ENCODE measurements at regions not wholly inside any gene's neighbourhood (a gene's known extent, or its start where the extent isn't known, plus 50 kb on each side); places are given as distances from the start of the nearest gene placed in this dataset.

DNA sequence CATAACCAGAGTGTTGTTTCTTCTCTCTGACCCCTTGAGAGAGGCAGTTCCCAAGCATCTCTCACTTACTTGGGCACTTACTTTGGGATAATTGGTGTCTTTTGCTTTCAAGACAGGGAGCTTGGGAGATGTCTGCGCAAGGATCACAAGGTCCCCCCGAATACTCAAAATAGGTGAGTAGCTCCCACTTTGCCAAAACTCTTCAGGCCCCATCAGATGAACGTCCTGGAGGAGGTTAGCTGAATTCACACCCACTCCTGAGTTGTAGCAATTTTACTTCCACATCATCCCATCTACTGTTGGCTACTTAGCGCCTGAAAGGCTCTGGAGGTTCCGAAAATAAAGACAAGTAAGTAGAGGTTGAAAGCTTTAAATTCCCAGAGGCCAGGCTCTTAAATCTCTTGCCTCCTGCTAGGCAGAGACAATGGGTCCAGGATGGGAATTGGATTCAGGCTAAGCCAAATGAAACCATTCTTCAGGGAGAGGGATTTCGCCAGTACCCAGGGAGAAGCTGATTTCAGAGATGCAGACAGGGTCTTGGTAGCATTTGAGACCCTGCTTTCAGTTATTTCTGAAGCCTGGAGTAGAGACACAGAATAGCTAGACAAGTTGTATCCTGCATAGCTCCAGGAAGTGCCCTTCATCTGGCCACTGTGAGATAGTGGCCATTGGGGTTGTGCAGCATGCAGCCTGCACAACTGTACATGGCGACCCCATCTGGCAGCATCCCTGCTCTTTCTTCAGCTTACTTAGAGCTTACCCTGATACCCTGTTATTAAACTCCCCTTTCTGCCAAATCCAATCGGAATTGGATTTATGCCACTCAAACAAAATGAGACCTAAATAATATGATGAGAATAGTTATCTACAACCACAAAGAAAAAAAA, 60.1 kb downstream of the BOD1 start:
- CTCF ChIA-PET: interaction anchor here (0.9 to 5.6 kb wide), 4 partner anchors 17 to 262 kb away, joined by 3 to 29 read pairs (median 4); no protein-coding TSS in a partner anchor
- no peak overlapping the region for H3K27ac ChIP-seq (ENCODE audit: low read depth in 2 of 2, low read length in 1 of 2)
- H3K79me2 ChIP-seq (ENCODE audit: insufficient read depth): no peaks in the 10 kb centered on the region
- no peak overlapping the region for H3K4me3 ChIP-seq (ENCODE audit: low read depth in 2 of 2, low read length in 1 of 2)
- H4K20me1 ChIP-seq (ENCODE audit: insufficient read depth): no peaks in the 10 kb centered on the region
- peaks cover 11% of the 10 kb centered on the region; the same call in 1 of the 2 replicates for H3K27me3 ChIP-seq (ENCODE audit: insufficient read depth)
- no peak overlapping the region for H3K4me2 ChIP-seq
- no peak overlapping the region for H2AFZ ChIP-seq (ENCODE audit: low read depth)
- DNase-seq: no peak
- H3K4me1 ChIP-seq (ENCODE audit: control insufficient read depth in 1 of 2, insufficient read depth in 2 of 2, low read depth in 1 of 2, low read length in 1 of 2): no peaks in the 10 kb centered on the region; a peak in 1 of 4 replicates
- 37% methylated on average over 7 of the region's 8 CpGs for WGBS (ENCODE audit: low lambda C conversion rate)
- H3K9me3 ChIP-seq: no peaks in the 10 kb centered on the region
- H3K9ac ChIP-seq: no peak overlapping the region
- POLR2A ChIA-PET: no interaction called here
- no peaks in the 10 kb centered on the region for H3K9me2 ChIP-seq
- no peaks in the 10 kb centered on the region for H3K36me3 ChIP-seq (replicated peaks in 1 of 2; ENCODE audit: control insufficient read depth in 1 of 2, insufficient read depth in 2 of 2, low read length in 1 of 2)
- no peaks in the 10 kb centered on the region for H3F3A ChIP-seq (replicated peaks; ENCODE audit: insufficient read depth)
- TF ChIP-seq MXI1 (IDR thresholded peaks at IDR 0.05; ENCODE audit: low read depth, low read length) (no peak), TAF1 (IDR thresholded peaks at IDR 0.05; ENCODE audit: borderline replicate concordance, low read depth, low read length) (no peak), RXRA (IDR thresholded peaks at IDR 0.05; ENCODE audit: borderline replicate concordance, low read depth) (no peak), FOXJ3 (CRISPR knock-in tag; IDR thresholded peaks at IDR 0.05) (no peak), RCOR1 (IDR thresholded peaks at IDR 0.05; ENCODE audit: low read length) (no peak), TEAD4 (IDR thresholded peaks at IDR 0.05; ENCODE audit: borderline replicate concordance, insufficient read depth) (no peak), SMC3 (IDR thresholded peaks at IDR 0.05; ENCODE audit: low read depth, low read length) (no peak), MEF2A (IDR thresholded peaks at IDR 0.05; ENCODE audit: borderline replicate concordance, low read depth) (no peak), NFIC (IDR thresholded peaks at IDR 0.05; ENCODE audit: borderline replicate concordance) (no peak)
- TF ChIP-seq, protein P1, sequence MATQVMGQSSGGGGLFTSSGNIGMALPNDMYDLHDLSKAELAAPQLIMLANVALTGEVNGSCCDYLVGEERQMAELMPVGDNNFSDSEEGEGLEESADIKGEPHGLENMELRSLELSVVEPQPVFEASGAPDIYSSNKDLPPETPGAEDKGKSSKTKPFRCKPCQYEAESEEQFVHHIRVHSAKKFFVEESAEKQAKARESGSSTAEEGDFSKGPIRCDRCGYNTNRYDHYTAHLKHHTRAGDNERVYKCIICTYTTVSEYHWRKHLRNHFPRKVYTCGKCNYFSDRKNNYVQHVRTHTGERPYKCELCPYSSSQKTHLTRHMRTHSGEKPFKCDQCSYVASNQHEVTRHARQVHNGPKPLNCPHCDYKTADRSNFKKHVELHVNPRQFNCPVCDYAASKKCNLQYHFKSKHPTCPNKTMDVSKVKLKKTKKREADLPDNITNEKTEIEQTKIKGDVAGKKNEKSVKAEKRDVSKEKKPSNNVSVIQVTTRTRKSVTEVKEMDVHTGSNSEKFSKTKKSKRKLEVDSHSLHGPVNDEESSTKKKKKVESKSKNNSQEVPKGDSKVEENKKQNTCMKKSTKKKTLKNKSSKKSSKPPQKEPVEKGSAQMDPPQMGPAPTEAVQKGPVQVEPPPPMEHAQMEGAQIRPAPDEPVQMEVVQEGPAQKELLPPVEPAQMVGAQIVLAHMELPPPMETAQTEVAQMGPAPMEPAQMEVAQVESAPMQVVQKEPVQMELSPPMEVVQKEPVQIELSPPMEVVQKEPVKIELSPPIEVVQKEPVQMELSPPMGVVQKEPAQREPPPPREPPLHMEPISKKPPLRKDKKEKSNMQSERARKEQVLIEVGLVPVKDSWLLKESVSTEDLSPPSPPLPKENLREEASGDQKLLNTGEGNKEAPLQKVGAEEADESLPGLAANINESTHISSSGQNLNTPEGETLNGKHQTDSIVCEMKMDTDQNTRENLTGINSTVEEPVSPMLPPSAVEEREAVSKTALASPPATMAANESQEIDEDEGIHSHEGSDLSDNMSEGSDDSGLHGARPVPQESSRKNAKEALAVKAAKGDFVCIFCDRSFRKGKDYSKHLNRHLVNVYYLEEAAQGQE (IDR thresholded peaks at IDR 0.05; ENCODE audit: low read depth, low read length): no peak
- TF ChIP-seq, protein P2, sequence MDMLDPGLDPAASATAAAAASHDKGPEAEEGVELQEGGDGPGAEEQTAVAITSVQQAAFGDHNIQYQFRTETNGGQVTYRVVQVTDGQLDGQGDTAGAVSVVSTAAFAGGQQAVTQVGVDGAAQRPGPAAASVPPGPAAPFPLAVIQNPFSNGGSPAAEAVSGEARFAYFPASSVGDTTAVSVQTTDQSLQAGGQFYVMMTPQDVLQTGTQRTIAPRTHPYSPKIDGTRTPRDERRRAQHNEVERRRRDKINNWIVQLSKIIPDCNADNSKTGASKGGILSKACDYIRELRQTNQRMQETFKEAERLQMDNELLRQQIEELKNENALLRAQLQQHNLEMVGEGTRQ (IDR thresholded peaks at IDR 0.05; ENCODE audit: borderline replicate concordance, low read depth, low read length): no peak
- TF ChIP-seq, protein P3, sequence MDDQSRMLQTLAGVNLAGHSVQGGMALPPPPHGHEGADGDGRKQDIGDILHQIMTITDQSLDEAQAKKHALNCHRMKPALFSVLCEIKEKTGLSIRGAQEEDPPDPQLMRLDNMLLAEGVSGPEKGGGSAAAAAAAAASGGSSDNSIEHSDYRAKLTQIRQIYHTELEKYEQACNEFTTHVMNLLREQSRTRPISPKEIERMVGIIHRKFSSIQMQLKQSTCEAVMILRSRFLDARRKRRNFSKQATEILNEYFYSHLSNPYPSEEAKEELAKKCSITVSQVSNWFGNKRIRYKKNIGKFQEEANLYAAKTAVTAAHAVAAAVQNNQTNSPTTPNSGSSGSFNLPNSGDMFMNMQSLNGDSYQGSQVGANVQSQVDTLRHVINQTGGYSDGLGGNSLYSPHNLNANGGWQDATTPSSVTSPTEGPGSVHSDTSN (IDR thresholded peaks at IDR 0.05): no peak
- TF ChIP-seq, protein P4, sequence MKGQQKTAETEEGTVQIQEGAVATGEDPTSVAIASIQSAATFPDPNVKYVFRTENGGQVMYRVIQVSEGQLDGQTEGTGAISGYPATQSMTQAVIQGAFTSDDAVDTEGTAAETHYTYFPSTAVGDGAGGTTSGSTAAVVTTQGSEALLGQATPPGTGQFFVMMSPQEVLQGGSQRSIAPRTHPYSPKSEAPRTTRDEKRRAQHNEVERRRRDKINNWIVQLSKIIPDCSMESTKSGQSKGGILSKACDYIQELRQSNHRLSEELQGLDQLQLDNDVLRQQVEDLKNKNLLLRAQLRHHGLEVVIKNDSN (IDR thresholded peaks at IDR 0.05; ENCODE audit: borderline replicate concordance, low read depth): no peak
